ENCODE measurements at regions not wholly inside any gene's neighbourhood (a gene's known extent, or its start where the extent isn't known, plus 50 kb on each side); places are given as distances from the start of the nearest gene placed in this dataset.

DNA sequence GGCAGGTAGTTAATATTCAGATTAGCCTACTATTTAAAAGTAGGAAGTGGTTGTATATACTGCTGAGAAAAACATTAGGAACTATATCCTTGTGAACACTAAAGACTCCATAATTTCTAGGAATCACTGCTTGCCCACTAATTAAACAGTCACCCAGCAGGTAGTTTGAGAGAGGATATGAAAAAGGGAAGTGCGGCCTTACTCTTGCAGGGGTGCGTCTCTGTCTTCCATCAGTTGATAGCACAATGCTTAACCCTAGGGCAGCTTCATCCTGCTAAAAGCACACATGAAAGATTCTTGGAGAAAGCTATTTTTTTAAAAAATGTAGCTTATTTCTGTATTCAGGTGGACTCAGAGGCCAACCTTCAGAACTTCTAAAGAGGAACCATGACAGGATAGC lies 53.1 kb upstream of the ATP5MC3 start:
- TF ChIP-seq EZH2 (IDR thresholded peaks at IDR 0.05; ENCODE audit: insufficient read depth, low read length): no peak
- TF ChIP-seq, protein P1, sequence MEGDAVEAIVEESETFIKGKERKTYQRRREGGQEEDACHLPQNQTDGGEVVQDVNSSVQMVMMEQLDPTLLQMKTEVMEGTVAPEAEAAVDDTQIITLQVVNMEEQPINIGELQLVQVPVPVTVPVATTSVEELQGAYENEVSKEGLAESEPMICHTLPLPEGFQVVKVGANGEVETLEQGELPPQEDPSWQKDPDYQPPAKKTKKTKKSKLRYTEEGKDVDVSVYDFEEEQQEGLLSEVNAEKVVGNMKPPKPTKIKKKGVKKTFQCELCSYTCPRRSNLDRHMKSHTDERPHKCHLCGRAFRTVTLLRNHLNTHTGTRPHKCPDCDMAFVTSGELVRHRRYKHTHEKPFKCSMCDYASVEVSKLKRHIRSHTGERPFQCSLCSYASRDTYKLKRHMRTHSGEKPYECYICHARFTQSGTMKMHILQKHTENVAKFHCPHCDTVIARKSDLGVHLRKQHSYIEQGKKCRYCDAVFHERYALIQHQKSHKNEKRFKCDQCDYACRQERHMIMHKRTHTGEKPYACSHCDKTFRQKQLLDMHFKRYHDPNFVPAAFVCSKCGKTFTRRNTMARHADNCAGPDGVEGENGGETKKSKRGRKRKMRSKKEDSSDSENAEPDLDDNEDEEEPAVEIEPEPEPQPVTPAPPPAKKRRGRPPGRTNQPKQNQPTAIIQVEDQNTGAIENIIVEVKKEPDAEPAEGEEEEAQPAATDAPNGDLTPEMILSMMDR (IDR thresholded peaks at IDR 0.05; ENCODE audit: insufficient read depth, low read depth, low read length): no peak
- Mint-ChIP-seq H3K4me3 (ENCODE audit: unreplicated experiment) (no peak overlapping the region), H3K36me3 (ENCODE audit: low read depth, unreplicated experiment) (no peaks in the 10 kb centered on the region), H3K27me3 (ENCODE audit: low read depth, unreplicated experiment) (no peaks in the 10 kb centered on the region), H3K27ac (ENCODE audit: unreplicated experiment) (no peak overlapping the region), H3K4me1 (ENCODE audit: low read depth, unreplicated experiment) (no peaks in the 10 kb centered on the region), H3K9me3 (ENCODE audit: unreplicated experiment) (peaks cover 18% of the 10 kb centered on the region)
- no peak overlapping the region for H3K4me3 ChIP-seq (ENCODE audit: insufficient read depth, low read depth, low read length)
- H3K9ac ChIP-seq (ENCODE audit: low read length): no peak overlapping the region
- FAIRE-seq: no peak
- H3K4me2 ChIP-seq (ENCODE audit: low read length): no peak overlapping the region
- peaks cover 10% of the 10 kb centered on the region for H3K27me3 ChIP-seq (ENCODE audit: insufficient read depth, low read length)
- H3K27ac ChIP-seq (ENCODE audit: low read depth, low read length): no peak overlapping the region
- H3K36me3 ChIP-seq (ENCODE audit: insufficient read depth, low read length): no peaks in the 10 kb centered on the region
- H4K20me1 ChIP-seq (ENCODE audit: insufficient read depth, low read length): no peaks in the 10 kb centered on the region
- H3K9me3 ChIP-seq (ENCODE audit: insufficient read depth, low read depth, low read length): peaks cover 5% of the 10 kb centered on the region
- H3K4me1 ChIP-seq (ENCODE audit: insufficient read depth, low read length): peaks cover 3% of the 10 kb centered on the region
- H2AFZ ChIP-seq (ENCODE audit: low read depth, low read length): no peak overlapping the region
- H3K79me2 ChIP-seq (ENCODE audit: insufficient read depth, low read length): no peaks in the 10 kb centered on the region
- no peak for DNase-seq (ENCODE audit: low read depth)

DNA sequence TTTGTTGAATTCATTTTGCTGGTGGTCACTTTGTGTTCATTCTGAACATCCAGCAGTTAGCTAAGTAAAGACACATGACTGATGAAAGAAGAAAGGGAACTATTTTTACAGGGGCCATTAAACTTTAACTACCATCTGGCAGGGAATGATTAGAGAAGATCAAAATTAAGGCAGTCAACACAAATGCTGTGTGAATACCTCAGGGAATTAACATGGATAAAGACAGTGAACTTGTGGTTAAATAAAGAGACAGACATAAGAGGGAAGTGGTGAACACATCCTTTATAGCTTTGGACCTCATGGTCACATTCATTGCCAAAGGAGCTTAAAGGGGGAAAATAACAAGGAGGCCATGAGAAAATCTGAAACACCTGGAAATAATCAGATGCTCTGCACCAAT lies 52.6 kb upstream of the ATP5MC3 start:
- Histone ChIP-seq H2AFZ (ENCODE audit: low read depth, low read length) (no peak overlapping the region), H3K9me3 (ENCODE audit: insufficient read depth, low read depth, low read length) (peaks cover 4% of the 10 kb centered on the region), H4K20me1 (ENCODE audit: insufficient read depth, low read length) (no peaks in the 10 kb centered on the region), H3K36me3 (ENCODE audit: insufficient read depth, low read length) (no peaks in the 10 kb centered on the region), H3K9ac (ENCODE audit: low read length) (no peak overlapping the region), H3K4me3 (ENCODE audit: insufficient read depth, low read depth, low read length) (no peak overlapping the region), H3K4me2 (ENCODE audit: low read length) (no peak overlapping the region), H3K79me2 (ENCODE audit: insufficient read depth, low read length) (no peaks in the 10 kb centered on the region), H3K27ac (ENCODE audit: low read depth, low read length) (no peak overlapping the region), H3K4me1 (ENCODE audit: insufficient read depth, low read length) (peaks cover 3% of the 10 kb centered on the region), H3K27me3 (ENCODE audit: insufficient read depth, low read length) (peaks cover 10% of the 10 kb centered on the region)
- no peaks in the 10 kb centered on the region for H3K4me1 Mint-ChIP-seq (ENCODE audit: low read depth, unreplicated experiment)
- TF ChIP-seq EZH2 (IDR thresholded peaks at IDR 0.05; ENCODE audit: insufficient read depth, low read length): no peak
- TF ChIP-seq, protein P1 (IDR thresholded peaks at IDR 0.05; ENCODE audit: insufficient read depth, low read depth, low read length): no peak
- H3K4me3 Mint-ChIP-seq (ENCODE audit: unreplicated experiment): no peak overlapping the region
- no peak for DNase-seq (ENCODE audit: low read depth)
- no peaks in the 10 kb centered on the region for H3K36me3 Mint-ChIP-seq (ENCODE audit: low read depth, unreplicated experiment)
- no peak overlapping the region for H3K27ac Mint-ChIP-seq (ENCODE audit: unreplicated experiment)
- H3K27me3 Mint-ChIP-seq (ENCODE audit: low read depth, unreplicated experiment): no peaks in the 10 kb centered on the region
- FAIRE-seq: no peak
- peaks cover 18% of the 10 kb centered on the region for H3K9me3 Mint-ChIP-seq (ENCODE audit: unreplicated experiment)

DNA sequence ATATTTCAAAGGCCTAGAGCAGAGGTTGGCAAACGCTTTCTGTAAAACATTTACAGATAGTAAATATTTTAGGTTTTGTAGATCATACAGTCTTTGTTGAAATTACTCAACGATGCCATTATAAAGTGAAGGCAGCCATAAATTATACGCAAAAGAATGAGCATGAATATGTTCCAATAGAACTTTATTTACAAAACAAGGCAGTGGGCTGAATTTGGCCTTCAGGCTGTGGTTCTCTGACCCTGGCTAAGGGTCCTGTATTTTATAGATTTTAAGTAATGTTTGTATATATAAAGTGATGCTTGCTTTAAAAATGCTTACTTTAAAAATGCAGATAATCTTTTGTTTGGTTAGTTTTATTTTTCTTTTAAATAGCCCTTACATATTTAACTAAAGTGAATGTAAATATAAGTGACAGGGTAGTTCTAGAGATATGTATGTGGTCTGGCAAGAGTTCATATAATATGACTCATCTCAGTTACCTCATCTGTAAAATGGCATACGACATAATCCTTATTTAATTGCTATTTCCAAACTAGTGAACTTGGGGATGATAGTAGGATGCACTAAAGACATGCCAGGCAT lies 51.7 kb upstream of the ATP5MC3 start:
- Mint-ChIP-seq H3K36me3 (ENCODE audit: low read depth, unreplicated experiment) (no peaks in the 10 kb centered on the region), H3K4me3 (ENCODE audit: unreplicated experiment) (no peak overlapping the region), H3K4me1 (ENCODE audit: low read depth, unreplicated experiment) (no peaks in the 10 kb centered on the region), H3K27me3 (ENCODE audit: low read depth, unreplicated experiment) (no peaks in the 10 kb centered on the region), H3K9me3 (ENCODE audit: unreplicated experiment) (peaks cover 11% of the 10 kb centered on the region), H3K27ac (ENCODE audit: unreplicated experiment) (no peak overlapping the region)
- no peaks in the 10 kb centered on the region for H3K79me2 ChIP-seq (ENCODE audit: insufficient read depth, low read length)
- H3K27ac ChIP-seq (ENCODE audit: low read depth, low read length): no peak overlapping the region
- H3K36me3 ChIP-seq (ENCODE audit: insufficient read depth, low read length): no peaks in the 10 kb centered on the region
- no peak overlapping the region for H3K9ac ChIP-seq (ENCODE audit: low read length)
- no peak for TF ChIP-seq EZH2 (IDR thresholded peaks at IDR 0.05; ENCODE audit: insufficient read depth, low read length)
- TF ChIP-seq, protein P1 (IDR thresholded peaks at IDR 0.05; ENCODE audit: insufficient read depth, low read depth, low read length): no peak
- H3K9me3 ChIP-seq (ENCODE audit: insufficient read depth, low read depth, low read length): no peaks in the 10 kb centered on the region
- FAIRE-seq (no peak), DNase-seq (ENCODE audit: low read depth) (peak; percentile 49)
- no peak overlapping the region for H3K4me3 ChIP-seq (ENCODE audit: insufficient read depth, low read depth, low read length)
- H3K27me3 ChIP-seq (ENCODE audit: insufficient read depth, low read length): peaks cover 10% of the 10 kb centered on the region
- no peaks in the 10 kb centered on the region for H4K20me1 ChIP-seq (ENCODE audit: insufficient read depth, low read length)
- peaks cover 3% of the 10 kb centered on the region for H3K4me1 ChIP-seq (ENCODE audit: insufficient read depth, low read length)
- H2AFZ ChIP-seq (ENCODE audit: low read depth, low read length): no peak overlapping the region
- no peak overlapping the region for H3K4me2 ChIP-seq (ENCODE audit: low read length)
